MM.1S (cell line): ENCODE measurements at regions not wholly inside any gene's neighbourhood (a gene's known extent, or its start where the extent isn't known, plus 50 kb on each side); places are given as distances from the start of the nearest gene placed in this dataset.
A peak's percentile ranks its signal among the peaks of the same experiment; 100 is the strongest.

ENCODE experiments used
- DNase-seq: peaks from one replicate; pipeline ENCODE4 v3.0.0-alpha.2; 2015
- H2AFZ ChIP-seq: fragments of 300-600 bp; sonication (generic); 2 replicates; pipeline ENCODE4 v1.6.0; 2016; ENCODE audit warnings: antibody characterized with exemption, low read length
- H3F3A ChIP-seq: fragments of 300-600 bp; sonication (generic); 2 replicates; pipeline ENCODE4 v1.6.1; 2016; ENCODE audit warnings: mild to moderate bottlenecking, antibody characterized with exemption, low read length, moderate library complexity, mixed read lengths; ENCODE audit not compliant: insufficient read depth
- H3K27ac ChIP-seq: fragments of 300-600 bp; sonication (generic); 2 replicates; pipeline ENCODE4 v1.5.1; 2016; ENCODE audit warnings: mild to moderate bottlenecking, low read length
- H3K27me3 ChIP-seq: fragments of 300-600 bp; sonication (generic); replicated peaks from 2 replicates; pipeline ENCODE4 v1.6.0; 2016; ENCODE audit warnings: low read length; ENCODE audit not compliant: insufficient read depth
- H3K36me3 ChIP-seq: fragments of 300-600 bp; sonication (generic); replicated peaks from 2 replicates; pipeline ENCODE4 v1.6.1; 2016; ENCODE audit warnings: mild to moderate bottlenecking, low read length, mixed read lengths; ENCODE audit not compliant: insufficient read depth
- H3K4me1 ChIP-seq: fragments of 300-600 bp; sonication (generic); 2 replicates; pipeline ENCODE4 v1.6.1; 2016; ENCODE audit warnings: low read length, mixed read lengths
- H3K4me2 ChIP-seq: fragments of 300-600 bp; sonication (generic); 2 replicates; pipeline ENCODE4 v1.6.0; 2016; ENCODE audit warnings: low read depth, low read length
- H3K4me3 ChIP-seq: fragments of 300-600 bp; sonication (generic); 2 replicates; pipeline ENCODE4 v1.5.1; 2016; ENCODE audit warnings: low read length, mixed read lengths
- H3K79me2 ChIP-seq: fragments of 300-600 bp; sonication (generic); 2 replicates; pipeline ENCODE4 v1.6.1; 2016; ENCODE audit warnings: mixed run types, low read length, mixed read lengths
- H3K9ac ChIP-seq: fragments of 300-600 bp; sonication (generic); 2 replicates; pipeline ENCODE4 v1.6.1; 2016; ENCODE audit warnings: low read length, mixed read lengths
- H3K9me2 ChIP-seq: fragments of 300-600 bp; sonication (generic); replicated peaks from 2 replicates; pipeline ENCODE4 v1.6.1; 2016; ENCODE audit warnings: mild to moderate bottlenecking, low read length, mixed read lengths; ENCODE audit not compliant: insufficient read depth
- H3K9me3 ChIP-seq: fragments of 300-600 bp; sonication (generic); replicated peaks from 2 replicates; pipeline ENCODE4 v1.6.1; 2016; ENCODE audit warnings: mild to moderate bottlenecking, low read length, mixed read lengths; ENCODE audit not compliant: insufficient read depth
- H4K20me1 ChIP-seq: fragments of 300-600 bp; sonication (generic); 2 replicates; pipeline ENCODE4 v1.6.1; 2016; ENCODE audit warnings: mild to moderate bottlenecking, low read length, moderate library complexity, mixed read lengths; ENCODE audit not compliant: insufficient read depth
- EZH2 ChIP-seq: fragments of 300-600 bp; sonication (generic); optimal IDR thresholded peaks from 2 replicates; pipeline ENCODE3; 2017; ENCODE audit warnings: low read depth, mild to moderate bottlenecking, antibody characterized with exemption, low read length, mixed read lengths
- EZH2phosphoT487 ChIP-seq: fragments of 300-600 bp; sonication (generic); IDR thresholded peaks from 2 replicates; pipeline ENCODE4 v1.6.1; 2018; ENCODE audit warnings: antibody characterized with exemption, low read length
- TF ChIP-seq, protein P1 (sequence below): fragments of 300-600 bp; sonication (generic); IDR thresholded peaks from 2 replicates; pipeline ENCODE4 v1.5.1; 2016; ENCODE audit warnings: antibody characterized with exemption, low read length, mixed read lengths

- Histone ChIP-seq H3K9ac (no peak overlapping the region), H3K4me3 (no peak overlapping the region), H3K36me3 (no peaks in the 10 kb centered on the region), H4K20me1 (no peaks in the 10 kb centered on the region), H3K9me3 (no peaks in the 10 kb centered on the region), H3F3A (peaks cover 27% of the 10 kb centered on the region), H3K9me2 (no peaks in the 10 kb centered on the region), H3K4me1 (peaks cover 40% of the 10 kb centered on the region), H3K79me2 (peaks cover 48% of the 10 kb centered on the region), H3K27ac (no peak overlapping the region), H3K27me3 (no peaks in the 10 kb centered on the region), H2AFZ (no peak overlapping the region), H3K4me2 (peak overlapping the region; percentile 92; the same call in 1 of the 2 replicates)
- no peak for DNase-seq
- TF ChIP-seq, protein P1, sequence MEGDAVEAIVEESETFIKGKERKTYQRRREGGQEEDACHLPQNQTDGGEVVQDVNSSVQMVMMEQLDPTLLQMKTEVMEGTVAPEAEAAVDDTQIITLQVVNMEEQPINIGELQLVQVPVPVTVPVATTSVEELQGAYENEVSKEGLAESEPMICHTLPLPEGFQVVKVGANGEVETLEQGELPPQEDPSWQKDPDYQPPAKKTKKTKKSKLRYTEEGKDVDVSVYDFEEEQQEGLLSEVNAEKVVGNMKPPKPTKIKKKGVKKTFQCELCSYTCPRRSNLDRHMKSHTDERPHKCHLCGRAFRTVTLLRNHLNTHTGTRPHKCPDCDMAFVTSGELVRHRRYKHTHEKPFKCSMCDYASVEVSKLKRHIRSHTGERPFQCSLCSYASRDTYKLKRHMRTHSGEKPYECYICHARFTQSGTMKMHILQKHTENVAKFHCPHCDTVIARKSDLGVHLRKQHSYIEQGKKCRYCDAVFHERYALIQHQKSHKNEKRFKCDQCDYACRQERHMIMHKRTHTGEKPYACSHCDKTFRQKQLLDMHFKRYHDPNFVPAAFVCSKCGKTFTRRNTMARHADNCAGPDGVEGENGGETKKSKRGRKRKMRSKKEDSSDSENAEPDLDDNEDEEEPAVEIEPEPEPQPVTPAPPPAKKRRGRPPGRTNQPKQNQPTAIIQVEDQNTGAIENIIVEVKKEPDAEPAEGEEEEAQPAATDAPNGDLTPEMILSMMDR = no peak
- TF ChIP-seq EZH2 (no peak), EZH2phosphoT487 (no peak)
Observed at GRCh38 chr1:201742476-201742875, 86.5 kb upstream of the IPO9 start.

GRCh38 chr1:201742955-201743805 is 85.8 kb upstream of the IPO9 start:
- Histone ChIP-seq H4K20me1 (no peaks in the 10 kb centered on the region), H3F3A (peaks cover 21% of the 10 kb centered on the region)

DNA sequence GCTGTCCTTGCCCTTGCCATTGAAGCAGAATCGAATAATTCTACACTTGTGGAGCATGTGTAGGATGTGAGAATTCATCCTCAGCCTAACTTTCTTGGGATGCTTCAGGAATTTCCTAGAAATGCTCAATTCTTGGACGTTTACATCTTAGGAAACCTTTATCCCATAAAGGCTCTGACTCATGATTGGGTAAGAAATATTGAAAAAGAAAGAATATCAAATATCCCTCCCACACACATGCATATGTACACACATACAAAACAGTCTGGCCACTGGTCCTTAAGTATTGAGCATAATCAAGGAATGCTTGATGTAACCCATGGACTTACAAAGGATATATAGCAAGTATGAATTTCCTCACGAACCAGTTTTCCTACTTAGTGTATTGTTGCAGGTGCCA is 83.9 kb upstream of the IPO9 start:
- no peak overlapping the region for H3K4me3 ChIP-seq
- no peaks in the 10 kb centered on the region for H3K9me2 ChIP-seq
- H3F3A ChIP-seq = peaks cover 14% of the 10 kb centered on the region; the same call in 1 of the 2 replicates
- H3K27ac ChIP-seq = no peak overlapping the region
- H3K4me1 ChIP-seq = peaks cover 29% of the 10 kb centered on the region
- TF ChIP-seq EZH2 (no peak), EZH2phosphoT487 (no peak)
- TF ChIP-seq, protein P1 = no peak
- H3K27me3 ChIP-seq = no peaks in the 10 kb centered on the region
- H3K79me2 ChIP-seq = peaks cover 44% of the 10 kb centered on the region
- no peaks in the 10 kb centered on the region for H3K9me3 ChIP-seq
- no peak for DNase-seq
- H3K36me3 ChIP-seq = no peaks in the 10 kb centered on the region
- no peak overlapping the region for H3K9ac ChIP-seq
- no peak overlapping the region for H3K4me2 ChIP-seq
- no peaks in the 10 kb centered on the region for H4K20me1 ChIP-seq
- no peak overlapping the region for H2AFZ ChIP-seq

More at GRCh38 chr1:201742955-201743805, 85.8 kb upstream of the IPO9 start:
- TF ChIP-seq, protein P1 = no peak
- Histone ChIP-seq H3K9me2 (no peaks in the 10 kb centered on the region), H2AFZ (no peak overlapping the region), H3K79me2 (peaks cover 48% of the 10 kb centered on the region), H3K9me3 (no peaks in the 10 kb centered on the region), H3K27me3 (no peaks in the 10 kb centered on the region), H3K27ac (no peak overlapping the region), H3K4me3 (no peak overlapping the region), H3K9ac (no peak overlapping the region), H3K36me3 (no peaks in the 10 kb centered on the region), H3K4me1 (peaks cover 33% of the 10 kb centered on the region), H3K4me2 (no peak overlapping the region)
- no peak for DNase-seq
